ENCODE measurements at regions not wholly inside any gene's neighbourhood (a gene's known extent, or its start where the extent isn't known, plus 50 kb on each side); places are given as distances from the start of the nearest gene placed in this dataset.

GRCh38 chr12:115691123-115691522, 586.4 kb downstream of the MED13L start:
- TF ChIP-seq CTCF (IDR thresholded peaks at IDR 0.05; ENCODE audit: low read length) (no peak), EZH2 (IDR thresholded peaks at IDR 0.05; ENCODE audit: borderline replicate concordance, low read length) (no peak)

All from OCI-LY1 (cell line).